ENCODE measurements at regions not wholly inside any gene's neighbourhood (a gene's known extent, or its start where the extent isn't known, plus 50 kb on each side); places are given as distances from the start of the nearest gene placed in this dataset.

DNA sequence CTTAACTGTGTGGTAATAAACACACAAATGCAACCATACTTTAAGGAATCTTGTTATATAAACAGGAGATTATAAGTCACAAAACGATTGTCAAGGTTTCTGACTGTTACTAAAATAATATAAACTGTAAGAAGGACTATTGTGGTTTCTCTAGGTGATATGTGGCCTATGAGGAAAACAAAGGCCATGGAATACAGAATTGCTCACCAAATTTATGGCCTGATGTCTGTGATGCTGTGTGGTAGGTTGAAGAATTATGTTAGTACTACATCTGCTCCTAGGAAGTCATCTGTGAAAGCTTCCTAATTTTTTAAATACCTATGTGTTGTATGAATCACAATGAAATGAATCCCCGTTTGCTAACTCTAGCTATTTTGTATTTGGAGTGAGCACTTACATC lies 875.4 kb upstream of the MAP3K7 start:
- H3K4me3 ChIP-seq (ENCODE audit: low read depth, low read length): no peak overlapping the region
- TF ChIP-seq, protein P1, sequence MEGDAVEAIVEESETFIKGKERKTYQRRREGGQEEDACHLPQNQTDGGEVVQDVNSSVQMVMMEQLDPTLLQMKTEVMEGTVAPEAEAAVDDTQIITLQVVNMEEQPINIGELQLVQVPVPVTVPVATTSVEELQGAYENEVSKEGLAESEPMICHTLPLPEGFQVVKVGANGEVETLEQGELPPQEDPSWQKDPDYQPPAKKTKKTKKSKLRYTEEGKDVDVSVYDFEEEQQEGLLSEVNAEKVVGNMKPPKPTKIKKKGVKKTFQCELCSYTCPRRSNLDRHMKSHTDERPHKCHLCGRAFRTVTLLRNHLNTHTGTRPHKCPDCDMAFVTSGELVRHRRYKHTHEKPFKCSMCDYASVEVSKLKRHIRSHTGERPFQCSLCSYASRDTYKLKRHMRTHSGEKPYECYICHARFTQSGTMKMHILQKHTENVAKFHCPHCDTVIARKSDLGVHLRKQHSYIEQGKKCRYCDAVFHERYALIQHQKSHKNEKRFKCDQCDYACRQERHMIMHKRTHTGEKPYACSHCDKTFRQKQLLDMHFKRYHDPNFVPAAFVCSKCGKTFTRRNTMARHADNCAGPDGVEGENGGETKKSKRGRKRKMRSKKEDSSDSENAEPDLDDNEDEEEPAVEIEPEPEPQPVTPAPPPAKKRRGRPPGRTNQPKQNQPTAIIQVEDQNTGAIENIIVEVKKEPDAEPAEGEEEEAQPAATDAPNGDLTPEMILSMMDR (IDR thresholded peaks at IDR 0.05; ENCODE audit: borderline replicate concordance, insufficient read depth, low read depth, low read length): no peak

DNA sequence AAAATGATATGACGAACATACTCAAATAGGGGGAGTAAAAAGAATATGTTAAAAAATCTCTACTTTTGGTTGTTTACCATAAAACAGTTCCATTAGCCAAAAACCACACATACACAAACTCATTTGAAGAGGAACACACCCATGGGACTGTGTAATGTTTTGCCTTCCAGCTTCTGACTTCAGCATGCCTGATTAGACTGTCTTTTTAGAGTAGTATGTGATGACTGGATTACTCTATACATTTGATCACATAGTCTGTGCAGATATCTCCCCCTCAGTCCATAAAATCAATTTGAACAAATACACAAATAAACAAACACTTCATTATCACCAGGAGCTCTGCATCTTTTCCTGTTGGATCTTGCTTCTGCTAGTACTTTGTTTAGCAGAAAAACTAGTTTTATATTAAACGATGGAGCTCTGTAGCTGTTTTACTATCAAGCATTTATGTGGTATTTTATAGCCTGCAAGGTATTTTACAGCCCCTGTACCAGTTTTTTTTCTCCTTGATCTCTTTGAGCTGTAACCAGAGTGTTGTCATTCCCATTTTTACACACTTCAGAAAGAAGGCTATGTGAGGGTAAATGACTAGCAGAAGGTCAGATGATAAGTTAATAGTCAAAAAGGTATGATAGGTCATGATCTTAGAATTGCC lies 866.5 kb upstream of the MAP3K7 start:
- no peak overlapping the region for H3K4me3 ChIP-seq (ENCODE audit: low read depth, low read length)
- TF ChIP-seq, protein P1 (IDR thresholded peaks at IDR 0.05; ENCODE audit: borderline replicate concordance, insufficient read depth, low read depth, low read length): no peak

DNA sequence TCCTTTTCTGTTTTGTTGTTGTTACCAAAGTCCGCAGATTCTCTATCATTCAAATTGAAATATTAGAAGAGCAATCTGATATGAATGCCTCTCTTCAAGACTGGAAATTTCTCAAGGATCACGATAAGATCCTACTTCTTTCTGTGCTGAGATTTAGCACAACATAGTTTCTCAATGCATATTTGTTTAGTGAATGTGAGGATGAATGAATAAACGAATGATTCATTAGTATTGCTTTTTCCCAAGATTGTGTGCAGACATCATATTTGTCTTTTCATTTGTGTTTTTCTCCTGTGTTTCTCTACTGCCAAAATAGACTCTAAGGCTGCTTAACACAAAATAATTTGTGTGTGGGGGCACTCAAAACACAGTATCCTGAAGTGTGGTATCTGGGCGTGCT lies 862.7 kb upstream of the MAP3K7 start:
- H3K4me3 ChIP-seq (ENCODE audit: low read depth, low read length): no peak overlapping the region
- TF ChIP-seq, protein P1 (IDR thresholded peaks at IDR 0.05; ENCODE audit: borderline replicate concordance, insufficient read depth, low read depth, low read length): no peak

DNA sequence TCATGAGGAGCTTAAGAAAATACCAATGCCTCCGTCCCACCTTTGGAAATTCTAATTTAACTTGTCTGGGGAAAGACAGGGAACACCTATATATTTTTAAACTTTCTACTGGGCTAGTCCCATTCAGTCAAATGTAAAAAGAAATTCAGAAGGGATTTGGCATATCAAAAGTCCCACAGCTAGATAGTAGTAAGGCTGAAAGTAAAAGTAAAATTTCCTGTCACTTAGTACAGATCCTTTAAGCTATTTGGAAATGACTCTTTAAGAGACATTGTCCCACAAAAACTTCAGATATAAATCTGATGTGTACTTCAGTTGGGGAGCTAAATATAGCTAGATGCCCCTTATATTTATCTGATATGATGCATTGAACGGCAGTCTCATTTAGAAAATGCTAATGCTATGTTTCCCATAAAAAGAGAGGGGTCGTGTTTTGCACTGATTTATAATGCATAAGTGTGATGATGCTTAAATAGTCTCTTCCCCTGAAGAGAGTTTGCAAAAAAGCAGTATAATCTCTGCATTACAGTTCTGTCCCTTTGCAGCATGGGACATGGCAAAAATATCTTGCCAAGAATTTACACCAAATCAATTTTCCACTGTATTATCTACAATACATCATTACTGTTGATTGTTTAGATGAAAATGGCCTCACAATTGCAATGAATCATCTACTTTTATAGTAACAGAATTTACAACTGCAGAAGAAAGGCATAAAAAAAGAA lies 860.8 kb upstream of the MAP3K7 start:
- no peak overlapping the region for H3K4me3 ChIP-seq (ENCODE audit: low read depth, low read length)
- TF ChIP-seq, protein P1 (IDR thresholded peaks at IDR 0.05; ENCODE audit: borderline replicate concordance, insufficient read depth, low read depth, low read length): no peak

DNA sequence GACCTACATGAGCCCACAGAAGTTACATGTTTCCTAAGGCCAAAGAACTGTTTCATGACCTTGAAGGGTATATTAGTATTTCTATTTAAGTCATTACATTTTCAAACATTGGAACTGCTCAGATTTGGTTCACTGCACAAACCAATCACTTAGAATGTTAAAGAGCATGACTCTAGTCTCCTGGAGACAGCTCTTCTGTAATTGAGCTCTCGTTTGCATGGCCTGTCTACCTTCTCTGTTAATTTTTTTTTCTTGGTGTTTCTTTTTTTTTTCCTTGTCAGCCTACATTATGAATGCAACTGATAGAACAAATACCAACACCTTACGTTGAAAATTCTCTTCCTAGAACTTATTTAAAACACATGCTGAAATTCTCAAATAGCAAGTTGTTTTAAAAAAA lies 860.2 kb upstream of the MAP3K7 start:
- TF ChIP-seq, protein P1 (IDR thresholded peaks at IDR 0.05; ENCODE audit: borderline replicate concordance, insufficient read depth, low read depth, low read length): no peak
- H3K4me3 ChIP-seq (ENCODE audit: low read depth, low read length): no peak overlapping the region

DNA sequence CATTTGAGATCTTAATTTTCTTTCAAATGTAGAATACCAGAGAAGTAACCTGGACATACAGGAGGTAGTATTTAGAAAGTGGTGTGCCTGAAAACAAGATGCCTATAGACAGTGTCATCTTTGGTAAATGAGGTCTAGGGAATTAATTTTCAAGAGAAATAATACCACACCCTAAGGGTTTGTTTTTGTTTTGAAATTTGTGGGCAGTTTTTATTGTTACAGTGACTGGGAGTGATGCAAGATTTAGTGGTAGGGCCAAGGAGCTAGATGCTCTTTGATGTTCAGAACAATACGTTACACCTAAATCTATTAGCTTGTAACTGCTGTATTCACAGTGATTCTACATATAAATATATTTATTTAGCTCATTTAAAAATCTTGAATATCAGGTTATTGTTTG lies 856.5 kb upstream of the MAP3K7 start:
- TF ChIP-seq, protein P1 (IDR thresholded peaks at IDR 0.05; ENCODE audit: borderline replicate concordance, insufficient read depth, low read depth, low read length): no peak
- H3K4me3 ChIP-seq (ENCODE audit: low read depth, low read length): no peak overlapping the region

DNA sequence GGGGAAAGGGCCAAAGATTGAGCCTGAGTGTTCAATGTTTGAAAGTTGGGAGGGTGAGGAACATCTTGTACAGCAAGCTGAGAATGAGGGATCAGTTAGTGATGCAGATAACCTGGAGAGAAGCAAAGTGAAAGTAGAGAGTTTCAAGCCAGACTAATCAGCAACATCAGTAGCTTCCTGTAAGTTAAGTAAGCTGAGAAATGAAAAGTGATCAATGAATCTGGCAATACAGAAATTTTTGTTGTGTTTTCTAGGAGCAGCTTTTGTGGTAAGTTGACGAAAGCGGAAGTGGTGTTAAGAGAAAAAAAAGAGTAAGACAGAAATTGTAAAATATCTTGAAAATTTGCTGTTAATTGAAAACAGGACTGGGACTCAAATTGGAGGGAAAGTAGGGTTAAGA lies 855.5 kb upstream of the MAP3K7 start:
- H3K4me3 ChIP-seq (ENCODE audit: low read depth, low read length): no peak overlapping the region
- TF ChIP-seq, protein P1 (IDR thresholded peaks at IDR 0.05; ENCODE audit: borderline replicate concordance, insufficient read depth, low read depth, low read length): no peak

Measured in GM12875 (cell line).